Activated T-helper 2 cell treated with anti-CD3 and anti-CD28 coated beads, Interferon-gamma antibody, Interleukin-2, Interleukin-4, amounts not matched to agents 10 μg/mL and 5 μg/mL and 100 μg/mL, durations not matched to agents 14 hours and 24 hours and 36 hours (primary cell): ENCODE measurements at regions not wholly inside any gene's neighbourhood (a gene's known extent, or its start where the extent isn't known, plus 50 kb on each side); places are given as distances from the start of the nearest gene placed in this dataset.

Experiments
- DNase-seq: peaks from one replicate; pipeline ENCODE4 v3.0.0; 2021; ENCODE audit warnings: low spot score
- H3K27ac Mint-ChIP-seq: one replicate; pipeline ENCODE4 v1.8.0; 2021; ENCODE audit warnings: mixed read lengths
- H3K27me3 Mint-ChIP-seq: one replicate; pipeline ENCODE4 v1.8.0; 2021; ENCODE audit warnings: low read depth, mixed read lengths
- H3K36me3 Mint-ChIP-seq: one replicate; pipeline ENCODE4 v1.8.0; 2021; ENCODE audit warnings: low read depth, mixed read lengths
- H3K4me1 Mint-ChIP-seq: one replicate; pipeline ENCODE4 v1.8.0; 2021; ENCODE audit warnings: low read depth, mixed read lengths
- H3K4me3 Mint-ChIP-seq: one replicate; pipeline ENCODE4 v1.8.0; 2021; ENCODE audit warnings: low read depth, mild to moderate bottlenecking, moderate library complexity, mixed read lengths
- H3K9me3 Mint-ChIP-seq: one replicate; pipeline ENCODE4 v1.8.0; 2021; ENCODE audit warnings: mixed read lengths
- intact Hi-C: fragments of 100-400 bp; cut with micrococcal nuclease; formaldehyde crosslinking; loops from one replicate; pipeline ENCODE4 v1.15.1; 2023

DNA sequence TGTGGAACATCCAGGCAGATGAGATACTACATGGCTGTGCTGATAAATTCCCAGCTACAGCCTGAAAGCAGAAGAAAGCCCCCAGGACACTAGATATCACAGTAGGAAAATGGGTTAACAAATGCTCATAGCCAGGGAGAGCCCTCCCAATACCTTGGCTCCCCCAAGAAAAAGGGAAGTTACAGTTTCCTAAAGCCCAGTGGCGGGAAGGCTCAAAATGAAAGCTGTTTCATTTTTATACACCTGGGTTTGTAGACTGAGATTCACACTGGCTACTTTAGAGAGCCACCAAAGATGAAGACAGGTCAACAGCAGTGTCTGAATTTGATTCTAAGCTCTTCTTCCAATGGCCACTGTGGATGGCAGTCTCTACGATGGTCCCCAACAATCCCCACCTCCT is 55.0 kb upstream of the TOPAZ1 start:
- H3K9me3 Mint-ChIP-seq, result no peaks in the 10 kb centered on the region
- H3K4me3 Mint-ChIP-seq, result no peak overlapping the region
- intact Hi-C loops, result no loop called here
- no peaks in the 10 kb centered on the region for H3K4me1 Mint-ChIP-seq
- H3K36me3 Mint-ChIP-seq, result no peaks in the 10 kb centered on the region
- H3K27me3 Mint-ChIP-seq, result peaks cover 14% of the 10 kb centered on the region
- DNase-seq, result no peak
- no peak overlapping the region for H3K27ac Mint-ChIP-seq
